ENCODE measurements at regions not wholly inside any gene's neighbourhood (a gene's known extent, or its start where the extent isn't known, plus 50 kb on each side); places are given as distances from the start of the nearest gene placed in this dataset.

GRCh38 chr5:8094304-8094703, 225.4 kb downstream of the MTRR start:
- no peak for TF ChIP-seq CTCF (IDR thresholded peaks at IDR 0.05)
- no peak for TF ChIP-seq POLR2A (IDR thresholded peaks at IDR 0.05)
- no peak for TF ChIP-seq EP300 (IDR thresholded peaks at IDR 0.05; ENCODE audit: low read depth)

Measured in transverse colon (tissue), 3 donors.